A673 (cell line): ENCODE measurements at regions not wholly inside any gene's neighbourhood (a gene's known extent, or its start where the extent isn't known, plus 50 kb on each side); places are given as distances from the start of the nearest gene placed in this dataset.
"Not testable (repeated sequence)": the region's sequence is repeated elsewhere in the genome, so short reads cannot be mapped to it uniquely, and the experiment has no call there.

Experiments
- CTCF ChIP-seq: fragments of 300-800, 200-600 bp; sonication (generic); conservative IDR thresholded peaks from 2 replicates; pipeline ENCODE4 v1.5.1; 2017; ENCODE audit warnings: low read depth, mild to moderate bottlenecking, antibody characterized with exemption, low read length, moderate library complexity, mixed read lengths
- EZH2 ChIP-seq: fragments of 200-600 bp; sonication (generic); IDR thresholded peaks from 2 replicates; pipeline ENCODE4 v1.6.1; 2017; ENCODE audit warnings: borderline replicate concordance, low read depth, mild to moderate bottlenecking, mixed read lengths, antibody characterized with exemption, low read length; ENCODE audit not compliant: poor library complexity, severe bottlenecking

- not testable (repeated sequence) for TF ChIP-seq EZH2, CTCF
Observed at GRCh38 chr4:3627456-3627855, 95.2 kb upstream of the LRPAP1 start.
